ENCODE measurements at regions not wholly inside any gene's neighbourhood (a gene's known extent, or its start where the extent isn't known, plus 50 kb on each side); places are given as distances from the start of the nearest gene placed in this dataset.
"Not testable (repeated sequence)": the region's sequence is repeated elsewhere in the genome, so short reads cannot be mapped to it uniquely, and the experiment has no call there.

- H3K9me3 ChIP-seq (ENCODE audit: control insufficient read depth in 2 of 2, insufficient read depth in 1 of 2, low read depth in 1 of 2, low read length in 1 of 2): no peaks in the 10 kb centered on the region
- no peaks in the 10 kb centered on the region for H3K27me3 ChIP-seq (ENCODE audit: control insufficient read depth in 3 of 3, insufficient read depth in 3 of 3, low read length in 3 of 3)
- FAIRE-seq: no peak
- no peak overlapping the region for H3K4me3 ChIP-seq (ENCODE audit: low read depth in 1 of 3, low read length in 3 of 3)
- no peaks in the 10 kb centered on the region for H3K36me3 ChIP-seq (ENCODE audit: control insufficient read depth in 3 of 3, insufficient read depth in 2 of 3, low read depth in 1 of 3, low read length in 3 of 3)
- H3K27ac ChIP-seq (ENCODE audit: low read depth in 1 of 3, low read length in 2 of 3): no peak overlapping the region
- no peak for DNase-seq
- 72 to 80% (median 74%) methylated on average over 3 of the region's 3 CpGs for WGBS, 3 donors
- H3K4me1 ChIP-seq (ENCODE audit: control insufficient read depth in 3 of 3, insufficient read depth in 2 of 3, low read depth in 1 of 3, low read length in 2 of 3): no peaks in the 10 kb centered on the region
Measured at GRCh38 chrX:95754411-95754810, 930.2 kb upstream of the DIAPH2 start.

DNA sequence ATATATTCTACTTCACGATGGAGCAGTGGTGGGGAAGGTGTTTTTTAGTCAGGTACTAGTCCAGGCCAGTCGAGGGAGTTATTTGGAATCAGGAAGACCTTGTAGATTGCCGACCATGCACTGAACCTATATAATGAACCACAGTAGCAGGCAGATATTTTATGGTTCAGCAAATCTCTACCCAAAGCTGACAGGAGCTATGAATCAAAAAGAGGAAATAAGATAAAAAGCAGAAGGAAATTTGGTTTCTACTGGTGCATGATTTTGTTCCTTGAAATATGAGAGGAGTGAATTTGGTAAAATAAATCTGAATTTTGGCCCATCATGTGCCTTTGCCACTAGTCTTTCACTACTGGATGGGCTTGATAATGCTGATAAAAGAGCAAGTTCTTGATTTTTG, 924.3 kb upstream of the DIAPH2 start:
- Histone ChIP-seq H3K27me3 (ENCODE audit: control insufficient read depth in 3 of 3, insufficient read depth in 3 of 3, low read length in 3 of 3) (no peaks in the 10 kb centered on the region), H3K4me1 (ENCODE audit: control insufficient read depth in 3 of 3, insufficient read depth in 2 of 3, low read depth in 1 of 3, low read length in 2 of 3) (no peaks in the 10 kb centered on the region), H3K4me3 (ENCODE audit: low read depth in 1 of 3, low read length in 3 of 3) (no peak overlapping the region), H3K9me3 (ENCODE audit: control insufficient read depth in 2 of 2, insufficient read depth in 1 of 2, low read depth in 1 of 2, low read length in 1 of 2) (no peaks in the 10 kb centered on the region), H3K36me3 (ENCODE audit: control insufficient read depth in 3 of 3, insufficient read depth in 2 of 3, low read depth in 1 of 3, low read length in 3 of 3) (no peaks in the 10 kb centered on the region), H3K27ac (ENCODE audit: low read depth in 1 of 3, low read length in 2 of 3) (no peak overlapping the region)
- WGBS, 3 donors: 54 to 68% (median 60%) methylated on average over 3 of the region's 3 CpGs
- FAIRE-seq (no peak), DNase-seq (no peak)

DNA sequence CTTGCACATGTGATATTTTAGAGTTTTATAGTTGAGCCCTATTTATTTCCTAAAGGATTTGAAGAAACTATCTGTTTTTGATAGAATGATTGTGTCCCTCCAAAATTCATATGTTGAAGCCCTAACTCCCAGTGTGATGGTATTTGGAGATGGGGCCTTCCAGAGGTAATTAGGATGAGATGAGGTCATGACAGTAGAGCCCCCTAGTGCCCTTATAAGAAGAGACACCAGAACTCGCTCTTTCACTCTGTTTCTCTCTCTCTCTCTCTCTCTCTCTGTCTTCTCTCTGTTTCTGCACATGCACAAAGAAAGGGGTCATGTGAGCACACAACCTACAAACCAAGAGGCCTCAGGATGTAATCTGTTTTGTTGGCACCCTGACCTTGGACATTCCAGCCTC, 921.9 kb upstream of the DIAPH2 start:
- no peaks in the 10 kb centered on the region for H3K4me1 ChIP-seq (ENCODE audit: control insufficient read depth in 3 of 3, insufficient read depth in 2 of 3, low read depth in 1 of 3, low read length in 2 of 3)
- H3K27me3 ChIP-seq (ENCODE audit: control insufficient read depth in 3 of 3, insufficient read depth in 3 of 3, low read length in 3 of 3): no peaks in the 10 kb centered on the region
- no peak overlapping the region for H3K27ac ChIP-seq (ENCODE audit: low read depth in 1 of 3, low read length in 2 of 3)
- WGBS, 3 donors: 36 to 81% (median 42%) methylated on average over 1 of the region's 1 CpG
- no peaks in the 10 kb centered on the region for H3K36me3 ChIP-seq (ENCODE audit: control insufficient read depth in 3 of 3, insufficient read depth in 2 of 3, low read depth in 1 of 3, low read length in 3 of 3)
- no peak for FAIRE-seq
- DNase-seq: no peak
- no peaks in the 10 kb centered on the region for H3K9me3 ChIP-seq (ENCODE audit: control insufficient read depth in 2 of 2, insufficient read depth in 1 of 2, low read depth in 1 of 2, low read length in 1 of 2)
- no peak overlapping the region for H3K4me3 ChIP-seq (ENCODE audit: low read depth in 1 of 3, low read length in 3 of 3)

DNA sequence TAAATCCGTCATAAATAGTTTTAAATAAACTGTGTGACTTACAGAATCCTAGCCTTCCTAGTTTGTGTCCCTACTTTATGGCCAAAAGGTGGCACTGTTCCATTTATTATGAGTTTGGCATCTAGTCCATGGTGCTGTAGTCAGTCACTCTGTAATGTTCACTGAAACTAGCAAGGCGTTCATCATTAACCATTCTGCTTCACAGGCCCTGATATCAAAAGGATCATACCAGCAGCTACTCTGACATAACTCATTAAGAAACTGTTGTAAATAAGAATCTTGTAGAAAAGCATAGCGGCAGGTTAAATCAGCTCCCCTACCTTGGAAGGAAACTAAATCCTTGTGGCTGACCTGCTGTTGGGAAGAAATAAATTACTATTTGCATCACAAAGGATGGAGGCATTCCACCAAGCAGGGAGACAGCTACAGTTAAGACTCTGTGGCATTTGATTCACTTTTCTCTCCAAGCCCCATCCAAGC, 919.6 kb upstream of the DIAPH2 start:
- DNase-seq (peak; percentile 0 to 7), FAIRE-seq (peak; percentile 33)

GRCh38 chrX:95771198-95771597, 913.4 kb upstream of the DIAPH2 start:
- H3K27ac ChIP-seq (ENCODE audit: low read depth in 1 of 3, low read length in 2 of 3); FAIRE-seq; H3K36me3 ChIP-seq (ENCODE audit: control insufficient read depth in 3 of 3, insufficient read depth in 2 of 3, low read depth in 1 of 3, low read length in 3 of 3); H3K9me3 ChIP-seq (ENCODE audit: control insufficient read depth in 2 of 2, insufficient read depth in 1 of 2, low read depth in 1 of 2, low read length in 1 of 2); H3K27me3 ChIP-seq (ENCODE audit: control insufficient read depth in 3 of 3, insufficient read depth in 3 of 3, low read length in 3 of 3); DNase-seq; H3K4me1 ChIP-seq (ENCODE audit: control insufficient read depth in 3 of 3, insufficient read depth in 2 of 3, low read depth in 1 of 3, low read length in 2 of 3); H3K4me3 ChIP-seq (ENCODE audit: low read depth in 1 of 3, low read length in 3 of 3): not testable (repeated sequence)
- 73 to 88% (median 87%) methylated on average over 6 of the region's 6 CpGs for WGBS, 3 donors

More for the DNA sequence above, 919.6 kb upstream of the DIAPH2 start:
- no peaks in the 10 kb centered on the region for H3K27me3 ChIP-seq (ENCODE audit: control insufficient read depth in 3 of 3, insufficient read depth in 3 of 3, low read length in 3 of 3)
- no peak overlapping the region for H3K27ac ChIP-seq (ENCODE audit: low read depth in 1 of 3, low read length in 2 of 3)
- no peaks in the 10 kb centered on the region for H3K36me3 ChIP-seq (ENCODE audit: control insufficient read depth in 3 of 3, insufficient read depth in 2 of 3, low read depth in 1 of 3, low read length in 3 of 3)
- no peaks in the 10 kb centered on the region for H3K9me3 ChIP-seq (ENCODE audit: control insufficient read depth in 2 of 2, insufficient read depth in 1 of 2, low read depth in 1 of 2, low read length in 1 of 2)
- H3K4me3 ChIP-seq (ENCODE audit: low read depth in 1 of 3, low read length in 3 of 3): no peak overlapping the region
- no peaks in the 10 kb centered on the region for H3K4me1 ChIP-seq (ENCODE audit: control insufficient read depth in 3 of 3, insufficient read depth in 2 of 3, low read depth in 1 of 3, low read length in 2 of 3)
- WGBS, 3 donors: 8 to 32% (median 13%) methylated on average over 3 of the region's 3 CpGs

- no peaks in the 10 kb centered on the region for H3K9me3 ChIP-seq (ENCODE audit: control insufficient read depth in 2 of 2, insufficient read depth in 1 of 2, low read depth in 1 of 2, low read length in 1 of 2)
- DNase-seq (no peak), FAIRE-seq (no peak)
- no peak overlapping the region for H3K27ac ChIP-seq (ENCODE audit: low read depth in 1 of 3, low read length in 2 of 3)
- H3K36me3 ChIP-seq (ENCODE audit: control insufficient read depth in 3 of 3, insufficient read depth in 2 of 3, low read depth in 1 of 3, low read length in 3 of 3): no peaks in the 10 kb centered on the region
- WGBS, 3 donors: 60 to 84% (median 61%) methylated on average over 1 of the region's 1 CpG
- no peaks in the 10 kb centered on the region for H3K27me3 ChIP-seq (ENCODE audit: control insufficient read depth in 3 of 3, insufficient read depth in 3 of 3, low read length in 3 of 3)
- H3K4me3 ChIP-seq (ENCODE audit: low read depth in 1 of 3, low read length in 3 of 3): no peak overlapping the region
- no peaks in the 10 kb centered on the region for H3K4me1 ChIP-seq (ENCODE audit: control insufficient read depth in 3 of 3, insufficient read depth in 2 of 3, low read depth in 1 of 3, low read length in 2 of 3)
Measured at GRCh38 chrX:95791876-95792275, 892.8 kb upstream of the DIAPH2 start.

- 13 to 68% (median 23%) methylated on average over 1 of the region's 1 CpG for WGBS, 3 donors
Measured at GRCh38 chrX:95797344-95797743, 887.3 kb upstream of the DIAPH2 start.

DNA sequence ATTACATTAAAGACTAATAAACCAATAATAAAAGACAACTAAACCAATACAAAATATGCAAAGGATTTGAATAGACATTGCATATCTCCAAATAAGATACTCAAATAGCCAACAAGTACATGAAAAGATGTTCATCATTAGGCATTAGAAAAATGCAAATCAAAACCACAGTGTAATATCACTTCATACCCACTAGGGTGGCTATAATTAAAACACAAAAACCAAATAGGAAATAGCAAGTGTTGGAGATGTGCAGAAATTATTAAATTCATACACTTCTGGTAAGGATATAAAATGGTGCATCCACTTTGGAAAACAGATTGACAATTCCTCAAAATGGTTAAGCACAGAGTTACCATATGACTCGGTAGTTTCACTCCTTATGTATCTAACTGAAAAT, 860.8 kb upstream of the DIAPH2 start:
- no peaks in the 10 kb centered on the region for H3K4me1 ChIP-seq (ENCODE audit: control insufficient read depth in 3 of 3, insufficient read depth in 2 of 3, low read depth in 1 of 3, low read length in 2 of 3)
- H3K9me3 ChIP-seq (ENCODE audit: control insufficient read depth in 2 of 2, insufficient read depth in 1 of 2, low read depth in 1 of 2, low read length in 1 of 2): no peaks in the 10 kb centered on the region
- no peaks in the 10 kb centered on the region for H3K27me3 ChIP-seq (ENCODE audit: control insufficient read depth in 3 of 3, insufficient read depth in 3 of 3, low read length in 3 of 3)
- WGBS, 3 donors: 75 to 97% (median 84%) methylated on average over 1 of the region's 1 CpG
- no peaks in the 10 kb centered on the region for H3K36me3 ChIP-seq (ENCODE audit: control insufficient read depth in 3 of 3, insufficient read depth in 2 of 3, low read depth in 1 of 3, low read length in 3 of 3)
- FAIRE-seq (no peak), DNase-seq (no peak)
- no peak overlapping the region for H3K4me3 ChIP-seq (ENCODE audit: low read depth in 1 of 3, low read length in 3 of 3)
- no peak overlapping the region for H3K27ac ChIP-seq (ENCODE audit: low read depth in 1 of 3, low read length in 2 of 3)

More at GRCh38 chrX:95797344-95797743, 887.3 kb upstream of the DIAPH2 start:
- no peak for DNase-seq
- Histone ChIP-seq H3K4me3 (ENCODE audit: low read depth in 1 of 3, low read length in 3 of 3) (no peak overlapping the region), H3K9me3 (ENCODE audit: control insufficient read depth in 2 of 2, insufficient read depth in 1 of 2, low read depth in 1 of 2, low read length in 1 of 2) (no peaks in the 10 kb centered on the region), H3K27ac (ENCODE audit: low read depth in 1 of 3, low read length in 2 of 3) (no peak overlapping the region), H3K27me3 (ENCODE audit: control insufficient read depth in 3 of 3, insufficient read depth in 3 of 3, low read length in 3 of 3) (no peaks in the 10 kb centered on the region), H3K36me3 (ENCODE audit: control insufficient read depth in 3 of 3, insufficient read depth in 2 of 3, low read depth in 1 of 3, low read length in 3 of 3) (no peaks in the 10 kb centered on the region), H3K4me1 (ENCODE audit: control insufficient read depth in 3 of 3, insufficient read depth in 2 of 3, low read depth in 1 of 3, low read length in 2 of 3) (no peaks in the 10 kb centered on the region)
- FAIRE-seq: no peak

GRCh38 chrX:95835223-95835622, 849.4 kb upstream of the DIAPH2 start:
- Histone ChIP-seq H3K9me3 (ENCODE audit: control insufficient read depth in 2 of 2, insufficient read depth in 1 of 2, low read depth in 1 of 2, low read length in 1 of 2) (peaks cover 0 to 12% of the 10 kb centered on the region in 2 donors), H3K4me1 (ENCODE audit: control insufficient read depth in 3 of 3, insufficient read depth in 2 of 3, low read depth in 1 of 3, low read length in 2 of 3) (no peaks in the 10 kb centered on the region), H3K36me3 (ENCODE audit: control insufficient read depth in 3 of 3, insufficient read depth in 2 of 3, low read depth in 1 of 3, low read length in 3 of 3) (no peaks in the 10 kb centered on the region), H3K27me3 (ENCODE audit: control insufficient read depth in 3 of 3, insufficient read depth in 3 of 3, low read length in 3 of 3) (no peaks in the 10 kb centered on the region), H3K27ac (ENCODE audit: low read depth in 1 of 3, low read length in 2 of 3) (no peak overlapping the region), H3K4me3 (ENCODE audit: low read depth in 1 of 3, low read length in 3 of 3) (no peak overlapping the region)
- WGBS, 3 donors: 73 to 86% (median 79%) methylated on average over 6 of the region's 6 CpGs
- no peak for FAIRE-seq
- DNase-seq: no peak
